ENCODE measurements at regions not wholly inside any gene's neighbourhood (a gene's known extent, or its start where the extent isn't known, plus 50 kb on each side); places are given as distances from the start of the nearest gene placed in this dataset.

DNA sequence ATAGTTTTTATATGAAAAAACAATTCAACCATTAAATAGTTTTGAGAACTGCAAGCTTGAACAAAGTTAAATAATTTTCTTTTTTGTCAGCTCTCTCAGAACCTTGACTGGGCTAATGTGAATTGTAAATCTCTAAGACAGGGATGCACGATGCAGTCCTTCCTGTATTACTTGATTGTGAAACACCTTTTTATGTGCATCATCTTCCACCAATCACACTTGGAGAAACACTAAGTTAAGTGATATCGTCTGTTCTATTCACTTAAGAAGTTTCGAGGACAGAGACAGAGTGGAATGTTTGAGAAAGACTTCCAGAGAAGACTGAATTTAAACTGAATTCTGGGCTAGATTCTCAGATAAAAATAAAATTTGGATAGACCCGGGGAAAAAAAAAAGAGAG, 238.2 kb downstream of the MREG start:
- Histone ChIP-seq H3K9me3 (ENCODE audit: control insufficient read depth, insufficient read depth, low read depth, low read length) (no peaks in the 10 kb centered on the region), H3K4me1 (ENCODE audit: control insufficient read depth, insufficient read depth, low read length) (no peaks in the 10 kb centered on the region), H3K36me3 (ENCODE audit: control insufficient read depth, insufficient read depth, low read length) (no peaks in the 10 kb centered on the region), H3K4me3 (ENCODE audit: low read depth in 2 of 2, low read length in 2 of 2) (no peak overlapping the region), H3K27me3 (ENCODE audit: control insufficient read depth, insufficient read depth, low read length) (0 out of 2 replicates have a peak, but pooled peaks cover 2% of the 10 kb centered on the region), H3K27ac (ENCODE audit: low read length) (no peak overlapping the region)
- TF ChIP-seq TCF7L2 (IDR thresholded peaks at IDR 0.05; ENCODE audit: low read depth, low read length) (no peak), POLR2AphosphoS5 (IDR thresholded peaks at IDR 0.05; ENCODE audit: low read depth, low read length) (no peak), SIN3A (IDR thresholded peaks at IDR 0.05; ENCODE audit: borderline replicate concordance, insufficient read depth, low read depth, low read length) (no peak)
- TF ChIP-seq, protein P1, sequence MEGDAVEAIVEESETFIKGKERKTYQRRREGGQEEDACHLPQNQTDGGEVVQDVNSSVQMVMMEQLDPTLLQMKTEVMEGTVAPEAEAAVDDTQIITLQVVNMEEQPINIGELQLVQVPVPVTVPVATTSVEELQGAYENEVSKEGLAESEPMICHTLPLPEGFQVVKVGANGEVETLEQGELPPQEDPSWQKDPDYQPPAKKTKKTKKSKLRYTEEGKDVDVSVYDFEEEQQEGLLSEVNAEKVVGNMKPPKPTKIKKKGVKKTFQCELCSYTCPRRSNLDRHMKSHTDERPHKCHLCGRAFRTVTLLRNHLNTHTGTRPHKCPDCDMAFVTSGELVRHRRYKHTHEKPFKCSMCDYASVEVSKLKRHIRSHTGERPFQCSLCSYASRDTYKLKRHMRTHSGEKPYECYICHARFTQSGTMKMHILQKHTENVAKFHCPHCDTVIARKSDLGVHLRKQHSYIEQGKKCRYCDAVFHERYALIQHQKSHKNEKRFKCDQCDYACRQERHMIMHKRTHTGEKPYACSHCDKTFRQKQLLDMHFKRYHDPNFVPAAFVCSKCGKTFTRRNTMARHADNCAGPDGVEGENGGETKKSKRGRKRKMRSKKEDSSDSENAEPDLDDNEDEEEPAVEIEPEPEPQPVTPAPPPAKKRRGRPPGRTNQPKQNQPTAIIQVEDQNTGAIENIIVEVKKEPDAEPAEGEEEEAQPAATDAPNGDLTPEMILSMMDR (IDR thresholded peaks at IDR 0.05), result no peak
- TF ChIP-seq, protein P2, sequence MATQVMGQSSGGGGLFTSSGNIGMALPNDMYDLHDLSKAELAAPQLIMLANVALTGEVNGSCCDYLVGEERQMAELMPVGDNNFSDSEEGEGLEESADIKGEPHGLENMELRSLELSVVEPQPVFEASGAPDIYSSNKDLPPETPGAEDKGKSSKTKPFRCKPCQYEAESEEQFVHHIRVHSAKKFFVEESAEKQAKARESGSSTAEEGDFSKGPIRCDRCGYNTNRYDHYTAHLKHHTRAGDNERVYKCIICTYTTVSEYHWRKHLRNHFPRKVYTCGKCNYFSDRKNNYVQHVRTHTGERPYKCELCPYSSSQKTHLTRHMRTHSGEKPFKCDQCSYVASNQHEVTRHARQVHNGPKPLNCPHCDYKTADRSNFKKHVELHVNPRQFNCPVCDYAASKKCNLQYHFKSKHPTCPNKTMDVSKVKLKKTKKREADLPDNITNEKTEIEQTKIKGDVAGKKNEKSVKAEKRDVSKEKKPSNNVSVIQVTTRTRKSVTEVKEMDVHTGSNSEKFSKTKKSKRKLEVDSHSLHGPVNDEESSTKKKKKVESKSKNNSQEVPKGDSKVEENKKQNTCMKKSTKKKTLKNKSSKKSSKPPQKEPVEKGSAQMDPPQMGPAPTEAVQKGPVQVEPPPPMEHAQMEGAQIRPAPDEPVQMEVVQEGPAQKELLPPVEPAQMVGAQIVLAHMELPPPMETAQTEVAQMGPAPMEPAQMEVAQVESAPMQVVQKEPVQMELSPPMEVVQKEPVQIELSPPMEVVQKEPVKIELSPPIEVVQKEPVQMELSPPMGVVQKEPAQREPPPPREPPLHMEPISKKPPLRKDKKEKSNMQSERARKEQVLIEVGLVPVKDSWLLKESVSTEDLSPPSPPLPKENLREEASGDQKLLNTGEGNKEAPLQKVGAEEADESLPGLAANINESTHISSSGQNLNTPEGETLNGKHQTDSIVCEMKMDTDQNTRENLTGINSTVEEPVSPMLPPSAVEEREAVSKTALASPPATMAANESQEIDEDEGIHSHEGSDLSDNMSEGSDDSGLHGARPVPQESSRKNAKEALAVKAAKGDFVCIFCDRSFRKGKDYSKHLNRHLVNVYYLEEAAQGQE (IDR thresholded peaks at IDR 0.05; ENCODE audit: insufficient read depth in 1 of 2, low read depth in 2 of 2, low read length in 1 of 2), result no peak
- no TSS peak for BruUV-seq (replicated peaks)
- DNase-seq (ENCODE audit: low read depth, low spot score) (no peak), ATAC-seq (no peak)
- POLR2A ChIA-PET, result no interaction called here
- intact Hi-C loops (cut with micrococcal nuclease; ENCODE audit: unreplicated experiment), result no loop called here
- in situ Hi-C loops (cut with HindIII; ENCODE audit: low pct_unique_long_range_greater_than_20kb, low sequenced_read_pairs), result no loop called here
- CTCF ChIA-PET, result no interaction called here

DNA sequence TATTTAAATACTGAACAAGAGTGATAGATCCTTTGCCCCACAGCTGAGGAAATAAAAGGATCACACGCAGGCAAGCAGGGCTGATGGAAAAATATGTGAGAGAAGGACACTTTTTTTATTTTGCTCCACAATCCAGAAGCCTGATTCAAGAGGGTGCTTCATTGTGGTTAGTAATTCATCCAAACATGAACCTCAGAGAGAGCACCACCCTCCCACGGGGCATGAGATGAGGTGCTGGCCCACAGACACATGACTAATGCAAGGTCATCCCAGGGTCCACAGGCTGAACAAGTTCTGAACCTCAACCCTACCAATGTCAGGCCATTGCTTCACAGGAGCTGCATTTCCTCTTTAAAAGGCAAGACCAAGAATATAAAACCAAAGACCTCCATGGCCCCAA, 239.6 kb downstream of the MREG start:
- Histone ChIP-seq H3K36me3 (ENCODE audit: control insufficient read depth, insufficient read depth, low read length) (no peaks in the 10 kb centered on the region), H3K9me3 (ENCODE audit: control insufficient read depth, insufficient read depth, low read depth, low read length) (no peaks in the 10 kb centered on the region), H3K4me3 (ENCODE audit: low read depth in 2 of 2, low read length in 2 of 2) (no peak overlapping the region), H3K4me1 (ENCODE audit: control insufficient read depth, insufficient read depth, low read length) (no peaks in the 10 kb centered on the region), H3K27me3 (ENCODE audit: control insufficient read depth, insufficient read depth, low read length) (0 out of 2 replicates have a peak, but pooled peaks cover 2% of the 10 kb centered on the region), H3K27ac (ENCODE audit: low read length) (no peak overlapping the region)
- in situ Hi-C loops (cut with HindIII; ENCODE audit: low pct_unique_long_range_greater_than_20kb, low sequenced_read_pairs), result no loop called here
- ATAC-seq (no peak), DNase-seq (ENCODE audit: low read depth, low spot score) (no peak)
- ChIA-PET POLR2A (no interaction called here), CTCF (no interaction called here)
- BruUV-seq (replicated peaks), result no TSS peak
- intact Hi-C loops (cut with micrococcal nuclease; ENCODE audit: unreplicated experiment), result no loop called here
- TF ChIP-seq, protein P1 (IDR thresholded peaks at IDR 0.05), result no peak
- TF ChIP-seq TCF7L2 (IDR thresholded peaks at IDR 0.05; ENCODE audit: low read depth, low read length) (no peak), POLR2AphosphoS5 (IDR thresholded peaks at IDR 0.05; ENCODE audit: low read depth, low read length) (no peak), SIN3A (IDR thresholded peaks at IDR 0.05; ENCODE audit: borderline replicate concordance, insufficient read depth, low read depth, low read length) (no peak)
- TF ChIP-seq, protein P2 (IDR thresholded peaks at IDR 0.05; ENCODE audit: insufficient read depth in 1 of 2, low read depth in 2 of 2, low read length in 1 of 2), result no peak
